ENCODE measurements at regions not wholly inside any gene's neighbourhood (a gene's known extent, or its start where the extent isn't known, plus 50 kb on each side); places are given as distances from the start of the nearest gene placed in this dataset.

- TF ChIP-seq, protein P1, sequence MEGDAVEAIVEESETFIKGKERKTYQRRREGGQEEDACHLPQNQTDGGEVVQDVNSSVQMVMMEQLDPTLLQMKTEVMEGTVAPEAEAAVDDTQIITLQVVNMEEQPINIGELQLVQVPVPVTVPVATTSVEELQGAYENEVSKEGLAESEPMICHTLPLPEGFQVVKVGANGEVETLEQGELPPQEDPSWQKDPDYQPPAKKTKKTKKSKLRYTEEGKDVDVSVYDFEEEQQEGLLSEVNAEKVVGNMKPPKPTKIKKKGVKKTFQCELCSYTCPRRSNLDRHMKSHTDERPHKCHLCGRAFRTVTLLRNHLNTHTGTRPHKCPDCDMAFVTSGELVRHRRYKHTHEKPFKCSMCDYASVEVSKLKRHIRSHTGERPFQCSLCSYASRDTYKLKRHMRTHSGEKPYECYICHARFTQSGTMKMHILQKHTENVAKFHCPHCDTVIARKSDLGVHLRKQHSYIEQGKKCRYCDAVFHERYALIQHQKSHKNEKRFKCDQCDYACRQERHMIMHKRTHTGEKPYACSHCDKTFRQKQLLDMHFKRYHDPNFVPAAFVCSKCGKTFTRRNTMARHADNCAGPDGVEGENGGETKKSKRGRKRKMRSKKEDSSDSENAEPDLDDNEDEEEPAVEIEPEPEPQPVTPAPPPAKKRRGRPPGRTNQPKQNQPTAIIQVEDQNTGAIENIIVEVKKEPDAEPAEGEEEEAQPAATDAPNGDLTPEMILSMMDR (conservative IDR thresholded peaks at IDR 0.05; ENCODE audit: low read length), result no peak
- TF ChIP-seq EZH2phosphoT487 (IDR thresholded peaks at IDR 0.05; ENCODE audit: borderline replicate concordance), result no peak
Observed at GRCh38 chr11:134469627-134470026, 57.6 kb upstream of the B3GAT1 start.

All from Loucy (cell line).